Fibroblast of lung (primary cell): ENCODE measurements at regions not wholly inside any gene's neighbourhood (a gene's known extent, or its start where the extent isn't known, plus 50 kb on each side); places are given as distances from the start of the nearest gene placed in this dataset.

Experiments
- DNase-seq, 2 donors: peaks; one replicate each; pipeline versions ENCODE4 v3.0.0 to v3.0.0-alpha.2; 2010; ENCODE audit warnings: low read depth in 2 of 2
- H2AFZ ChIP-seq: 2 replicates; pipeline ENCODE4 v1.5.1; 2012; ENCODE audit warnings: low read length, control low read depth, inconsistent platforms
- H3K27ac ChIP-seq: 2 replicates; pipeline ENCODE4 v1.5.1; 2011; ENCODE audit warnings: low read length, control low read depth; ENCODE audit not compliant: insufficient read depth
- H3K27me3 ChIP-seq: 2 replicates; pipeline ENCODE4 v1.5.1; 2011; ENCODE audit warnings: mild to moderate bottlenecking, low read length; ENCODE audit not compliant: control insufficient read depth, insufficient read depth
- H3K36me3 ChIP-seq: 2 replicates; pipeline ENCODE4 v1.5.1; 2011; ENCODE audit warnings: low read length; ENCODE audit not compliant: control insufficient read depth, insufficient read depth
- H3K4me1 ChIP-seq: 2 replicates; pipeline ENCODE4 v1.5.1; 2011; ENCODE audit warnings: low read length; ENCODE audit not compliant: control insufficient read depth, insufficient read depth; ENCODE audit errors: extremely low read depth
- H3K4me2 ChIP-seq: 2 replicates; pipeline ENCODE4 v1.5.1; 2011; ENCODE audit warnings: low read length, control low read depth; ENCODE audit not compliant: insufficient read depth; ENCODE audit errors: extremely low read depth
- H3K4me3 ChIP-seq, 4 experiments: fragments of 200-600 bp in 1 of 4; sonication (generic) in 1 of 4; replicated peaks in 1 of 4; 2 replicates each; pipeline ENCODE4 v1.5.1; 2011 to 2016; ENCODE audit warnings: low read length in 4 of 4, low read depth in 3 of 4, mild to moderate bottlenecking in 3 of 4, control low read depth in 2 of 4, inconsistent platforms in 1 of 4, mixed read lengths in 1 of 4; ENCODE audit not compliant: insufficient read depth in 1 of 4; ENCODE audit errors: control extremely low read depth in 1 of 4
- H3K79me2 ChIP-seq: 2 replicates; pipeline ENCODE4 v1.5.1; 2012; ENCODE audit warnings: mild to moderate bottlenecking, low read length, inconsistent platforms; ENCODE audit not compliant: control insufficient read depth, insufficient read depth
- H3K9ac ChIP-seq: 2 replicates; pipeline ENCODE4 v1.5.1; 2011; ENCODE audit warnings: mild to moderate bottlenecking, low read length, control low read depth; ENCODE audit not compliant: insufficient read depth
- H3K9me3 ChIP-seq: 2 replicates; pipeline ENCODE4 v1.5.1; 2012; ENCODE audit warnings: low read depth, low read length; ENCODE audit not compliant: control insufficient read depth, insufficient read depth
- H4K20me1 ChIP-seq: 2 replicates; pipeline ENCODE4 v1.5.1; 2011; ENCODE audit warnings: low read length; ENCODE audit not compliant: control insufficient read depth, insufficient read depth; ENCODE audit errors: extremely low read depth
- EZH2 ChIP-seq: IDR thresholded peaks from 2 replicates; pipeline ENCODE4 v1.5.1; 2012; ENCODE audit warnings: low read length, control low read depth, mild to moderate bottlenecking; ENCODE audit errors: missing control alignments
- TF ChIP-seq, protein P1 (sequence below), 2 donors: IDR thresholded peaks in 1 of 2; conservative IDR thresholded peaks in 1 of 2; 1 replicate in 1 of 2; 2 replicates in 1 of 2; pipeline ENCODE4 v1.5.1; 2011 to 2012; ENCODE audit warnings: low read length in 2 of 2, control low read depth in 1 of 2, inconsistent platforms in 1 of 2, low read depth in 1 of 2, mild to moderate bottlenecking in 1 of 2

DNA sequence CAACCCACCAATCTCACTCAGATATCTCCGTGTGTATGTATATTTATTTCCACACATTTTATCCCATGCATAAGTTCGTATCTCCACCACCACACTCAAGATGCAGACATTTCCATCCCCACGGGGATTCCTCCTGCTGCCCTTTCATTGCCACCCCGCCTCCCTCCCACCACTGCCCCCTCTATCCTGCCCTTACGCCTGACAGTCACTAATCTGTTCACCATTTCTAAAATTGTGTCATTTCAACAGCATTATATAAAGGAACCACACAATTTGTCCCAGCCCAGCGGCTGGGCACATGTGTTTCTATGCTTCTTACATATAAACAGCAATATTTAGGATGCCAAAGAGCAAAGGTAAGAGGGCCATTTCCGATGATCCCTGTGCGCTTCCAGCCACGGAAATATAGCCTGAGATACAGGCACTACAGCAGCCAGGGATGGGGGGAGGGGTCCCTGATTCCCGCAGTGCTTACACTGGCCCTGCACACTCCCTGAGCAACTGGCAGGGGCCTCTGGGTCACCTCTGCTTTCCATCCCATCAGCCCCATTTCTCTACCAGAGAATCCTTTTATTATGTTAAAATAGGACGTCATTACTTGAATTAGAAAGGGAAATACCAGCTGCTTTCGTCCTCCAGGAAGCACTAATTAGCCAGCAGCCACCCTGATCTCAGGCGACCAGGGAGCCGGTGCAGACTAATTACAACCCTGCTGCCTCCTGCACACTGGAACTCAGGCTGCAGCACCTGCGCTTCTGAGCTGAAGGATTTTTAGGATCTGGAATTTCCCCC, 372.0 kb upstream of the ATP10A start:
- DNase-seq: no peak
- H2AFZ ChIP-seq: no peak overlapping the region
- no peak overlapping the region for H3K4me2 ChIP-seq
- H3K27ac ChIP-seq: no peak overlapping the region
- H3K27me3 ChIP-seq: no peaks in the 10 kb centered on the region
- no peak overlapping the region for H3K4me3 ChIP-seq
- H3K36me3 ChIP-seq: no peaks in the 10 kb centered on the region
- H3K4me1 ChIP-seq: no peaks in the 10 kb centered on the region
- H4K20me1 ChIP-seq: no peaks in the 10 kb centered on the region
- H3K79me2 ChIP-seq: no peaks in the 10 kb centered on the region
- no peak overlapping the region for H3K9ac ChIP-seq
- no peaks in the 10 kb centered on the region for H3K9me3 ChIP-seq
- no peak for TF ChIP-seq EZH2
- TF ChIP-seq, protein P1, sequence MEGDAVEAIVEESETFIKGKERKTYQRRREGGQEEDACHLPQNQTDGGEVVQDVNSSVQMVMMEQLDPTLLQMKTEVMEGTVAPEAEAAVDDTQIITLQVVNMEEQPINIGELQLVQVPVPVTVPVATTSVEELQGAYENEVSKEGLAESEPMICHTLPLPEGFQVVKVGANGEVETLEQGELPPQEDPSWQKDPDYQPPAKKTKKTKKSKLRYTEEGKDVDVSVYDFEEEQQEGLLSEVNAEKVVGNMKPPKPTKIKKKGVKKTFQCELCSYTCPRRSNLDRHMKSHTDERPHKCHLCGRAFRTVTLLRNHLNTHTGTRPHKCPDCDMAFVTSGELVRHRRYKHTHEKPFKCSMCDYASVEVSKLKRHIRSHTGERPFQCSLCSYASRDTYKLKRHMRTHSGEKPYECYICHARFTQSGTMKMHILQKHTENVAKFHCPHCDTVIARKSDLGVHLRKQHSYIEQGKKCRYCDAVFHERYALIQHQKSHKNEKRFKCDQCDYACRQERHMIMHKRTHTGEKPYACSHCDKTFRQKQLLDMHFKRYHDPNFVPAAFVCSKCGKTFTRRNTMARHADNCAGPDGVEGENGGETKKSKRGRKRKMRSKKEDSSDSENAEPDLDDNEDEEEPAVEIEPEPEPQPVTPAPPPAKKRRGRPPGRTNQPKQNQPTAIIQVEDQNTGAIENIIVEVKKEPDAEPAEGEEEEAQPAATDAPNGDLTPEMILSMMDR (conservative IDR thresholded peaks at IDR 0.05 in 1 of 2, IDR thresholded peaks at IDR 0.05 in 1 of 2; ENCODE audit: low read depth in 1 of 2, low read length in 2 of 2): no peak

GRCh38 chr15:26232691-26233090, 369.6 kb upstream of the ATP10A start:
- H3K4me2 ChIP-seq: no peak overlapping the region
- no peak overlapping the region for H3K9ac ChIP-seq
- H2AFZ ChIP-seq: no peak overlapping the region
- DNase-seq: no peak
- H4K20me1 ChIP-seq: no peaks in the 10 kb centered on the region
- H3K4me3 ChIP-seq: no peak overlapping the region
- no peaks in the 10 kb centered on the region for H3K27me3 ChIP-seq
- H3K79me2 ChIP-seq: no peaks in the 10 kb centered on the region
- H3K4me1 ChIP-seq: no peaks in the 10 kb centered on the region
- no peaks in the 10 kb centered on the region for H3K9me3 ChIP-seq
- H3K27ac ChIP-seq: no peak overlapping the region
- no peaks in the 10 kb centered on the region for H3K36me3 ChIP-seq
- no peak for TF ChIP-seq EZH2
- TF ChIP-seq, protein P1 (conservative IDR thresholded peaks at IDR 0.05 in 1 of 2, IDR thresholded peaks at IDR 0.05 in 1 of 2; ENCODE audit: low read depth in 1 of 2, low read length in 2 of 2): no peak

- Histone ChIP-seq H3K4me2 (no peak overlapping the region), H3K9me3 (no peaks in the 10 kb centered on the region), H3K4me1 (no peaks in the 10 kb centered on the region), H3K27ac (no peak overlapping the region), H3K79me2 (no peaks in the 10 kb centered on the region), H3K9ac (no peak overlapping the region), H2AFZ (no peak overlapping the region), H4K20me1 (no peaks in the 10 kb centered on the region), H3K27me3 (no peaks in the 10 kb centered on the region), H3K4me3 (no peak overlapping the region), H3K36me3 (no peaks in the 10 kb centered on the region)
- TF ChIP-seq EZH2: no peak
- TF ChIP-seq, protein P1 (conservative IDR thresholded peaks at IDR 0.05 in 1 of 2, IDR thresholded peaks at IDR 0.05 in 1 of 2; ENCODE audit: low read depth in 1 of 2, low read length in 2 of 2): no peak
- no peak for DNase-seq
Measured at GRCh38 chr15:26231096-26231495, 368.0 kb upstream of the ATP10A start.
